ENCODE measurements at regions not wholly inside any gene's neighbourhood (a gene's known extent, or its start where the extent isn't known, plus 50 kb on each side); places are given as distances from the start of the nearest gene placed in this dataset.
A peak's percentile ranks its signal among the peaks of the same experiment; 100 is the strongest.

DNA sequence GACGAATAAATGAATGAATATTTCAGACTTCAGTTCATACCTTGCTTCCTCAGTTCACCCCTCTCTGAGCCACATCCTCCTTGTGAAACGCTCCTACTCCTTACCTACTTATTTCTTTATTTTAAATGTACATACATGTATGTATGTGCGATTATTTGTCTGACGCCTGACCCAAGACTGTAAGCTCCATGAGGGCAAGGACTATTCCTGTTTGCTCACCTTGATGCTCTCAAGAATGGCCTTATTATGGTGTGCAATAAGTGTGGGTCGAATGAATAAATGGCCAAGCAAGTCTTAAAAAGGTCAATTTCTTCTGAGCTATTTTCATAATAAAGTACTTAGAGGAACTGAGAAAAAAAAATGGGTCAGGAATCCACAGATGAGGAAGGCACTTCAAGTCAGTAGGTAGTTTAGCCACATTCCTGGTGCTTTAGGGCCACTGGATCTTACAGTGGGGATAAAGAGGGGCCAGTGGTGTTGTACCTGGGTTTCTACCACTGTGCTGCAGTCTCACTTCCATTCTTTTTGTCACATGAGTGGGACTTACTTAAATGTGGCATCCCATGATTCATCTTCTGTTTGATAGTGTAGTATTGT lies 74.7 kb downstream of the SDC1 start:
- DNase-seq = no peak

DNA sequence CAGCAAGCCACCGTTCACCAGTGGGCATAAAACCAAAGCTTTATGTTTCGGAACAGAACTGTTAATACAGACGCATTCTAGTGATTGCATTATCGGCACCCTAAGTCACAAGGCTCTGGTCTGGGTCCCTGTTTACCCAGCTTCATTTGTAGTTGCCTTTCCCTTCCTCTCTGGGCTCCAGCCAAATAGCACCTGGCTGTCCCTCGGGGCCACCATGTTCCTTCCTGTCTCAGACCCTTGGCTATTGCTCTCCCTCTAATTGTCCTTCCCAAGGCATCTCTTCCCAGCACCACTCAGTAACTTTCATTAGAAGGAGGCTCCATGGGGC lies 75.3 kb downstream of the SDC1 start:
- DNase-seq = no peak

DNA sequence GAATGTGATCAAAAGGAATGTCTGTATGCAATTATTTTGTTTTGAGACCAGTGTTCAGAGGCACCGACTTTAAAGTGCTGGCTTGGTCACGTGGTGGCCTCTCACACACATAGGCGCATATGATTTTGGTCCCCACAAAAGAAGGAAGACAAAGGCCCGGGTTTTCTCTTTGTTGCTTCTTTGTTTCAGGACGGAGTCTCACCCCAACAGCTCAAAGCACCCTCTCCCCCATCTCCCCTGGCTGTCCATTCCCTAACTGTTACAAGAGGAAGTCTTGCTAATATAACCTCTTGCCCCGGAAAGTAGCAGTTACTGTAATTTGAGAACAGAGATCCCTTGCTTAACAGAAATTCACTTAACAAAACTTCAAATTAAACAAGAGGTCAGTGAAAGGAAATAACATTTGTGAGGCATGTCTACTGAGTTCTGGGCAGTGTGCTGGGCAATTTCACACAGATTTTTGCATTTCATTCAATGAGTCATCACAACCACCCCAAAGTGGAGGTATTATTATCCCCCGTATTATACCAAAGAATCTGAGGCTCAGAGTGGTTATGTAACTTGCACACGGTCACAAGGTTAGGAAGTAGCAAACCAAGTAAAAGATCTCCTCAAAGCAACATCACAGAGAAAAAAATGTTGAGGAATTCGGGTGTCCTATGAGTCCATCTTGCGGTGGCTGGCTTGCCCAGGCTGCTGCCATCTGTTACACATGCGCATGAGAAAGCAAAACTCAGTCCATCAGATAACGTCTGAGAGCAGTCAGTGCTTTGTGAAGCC lies 75.8 kb downstream of the SDC1 start:
- no peak for DNase-seq

- DNase-seq = no peak
Measured at GRCh38 chr2:20148426-20148922, 76.5 kb downstream of the SDC1 start.

DNA sequence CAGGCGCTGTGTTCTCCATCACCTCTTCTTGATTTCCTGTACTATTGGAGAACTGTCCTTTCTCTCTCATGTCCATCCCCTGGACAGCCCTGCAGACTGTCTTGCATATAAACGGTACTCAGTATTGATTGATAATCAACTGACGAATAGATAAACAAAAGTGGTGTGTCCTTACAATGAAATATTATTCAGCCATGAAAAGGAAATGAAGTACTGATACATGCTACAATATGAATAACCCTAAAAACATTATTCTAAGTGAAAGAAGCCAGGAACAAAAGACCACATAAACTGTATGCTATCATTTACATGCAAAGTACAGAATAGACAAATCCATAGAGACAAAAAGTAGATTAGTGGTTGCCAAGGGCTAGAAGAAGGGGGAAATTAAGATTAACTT lies 77.6 kb downstream of the SDC1 start:
- no peak for DNase-seq

GRCh38 chr2:20146401-20146800 lies 78.5 kb downstream of the SDC1 start:
- no peak for DNase-seq

GRCh38 chr2:20145497-20146193 lies 79.3 kb downstream of the SDC1 start:
- no peak for DNase-seq

- DNase-seq = no peak
Measured at GRCh38 chr2:20144861-20145260, 80.1 kb downstream of the SDC1 start.

- DNase-seq = no peak
Measured at GRCh38 chr2:20144196-20144595, 80.7 kb downstream of the SDC1 start.

DNA sequence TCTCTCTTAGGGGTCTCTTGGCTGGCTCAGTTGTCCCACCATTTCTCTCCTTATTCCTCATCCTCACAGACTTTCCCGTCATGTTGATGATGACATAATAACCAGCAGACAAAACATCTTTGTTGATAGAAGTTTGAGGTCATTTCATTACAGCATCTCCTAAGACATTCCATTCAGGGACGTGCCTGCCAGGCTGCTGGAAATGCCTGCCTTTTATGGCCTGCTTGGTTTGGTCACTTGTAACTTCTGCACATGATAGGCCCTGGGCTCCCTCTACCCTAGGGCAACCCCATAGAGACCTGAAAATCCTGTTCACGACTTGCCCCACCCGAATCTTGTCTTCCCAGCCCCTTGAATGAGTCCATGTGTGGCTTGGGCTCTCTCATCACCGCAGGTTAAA lies 81.7 kb downstream of the SDC1 start:
- DNase-seq = no peak

DNA sequence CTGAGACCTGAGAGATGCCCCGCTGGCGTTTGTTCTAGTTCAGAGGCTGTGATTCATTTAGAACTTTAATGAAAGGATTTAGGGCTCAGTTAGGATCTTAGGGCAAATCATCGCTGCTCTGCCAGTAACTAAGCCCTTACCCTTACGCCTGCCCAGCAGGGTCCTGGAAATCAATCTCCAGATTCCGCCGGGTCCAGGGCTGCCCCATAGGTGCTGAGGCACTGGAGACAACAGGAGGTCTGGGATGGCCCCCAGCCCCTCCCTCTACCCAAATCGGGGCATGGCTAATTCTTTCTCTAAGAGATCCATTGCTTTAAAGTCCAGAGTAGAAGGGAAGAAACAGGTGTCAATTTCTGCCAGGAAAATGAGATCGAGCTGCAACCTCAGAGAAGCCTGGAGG lies 83.1 kb downstream of the SDC1 start:
- DNase-seq = no peak

- no peak for DNase-seq
Measured at GRCh38 chr2:20141056-20141762, 83.7 kb downstream of the SDC1 start.

- DNase-seq = no peak
Measured at GRCh38 chr2:20140321-20141055, 84.4 kb downstream of the SDC1 start.

DNA sequence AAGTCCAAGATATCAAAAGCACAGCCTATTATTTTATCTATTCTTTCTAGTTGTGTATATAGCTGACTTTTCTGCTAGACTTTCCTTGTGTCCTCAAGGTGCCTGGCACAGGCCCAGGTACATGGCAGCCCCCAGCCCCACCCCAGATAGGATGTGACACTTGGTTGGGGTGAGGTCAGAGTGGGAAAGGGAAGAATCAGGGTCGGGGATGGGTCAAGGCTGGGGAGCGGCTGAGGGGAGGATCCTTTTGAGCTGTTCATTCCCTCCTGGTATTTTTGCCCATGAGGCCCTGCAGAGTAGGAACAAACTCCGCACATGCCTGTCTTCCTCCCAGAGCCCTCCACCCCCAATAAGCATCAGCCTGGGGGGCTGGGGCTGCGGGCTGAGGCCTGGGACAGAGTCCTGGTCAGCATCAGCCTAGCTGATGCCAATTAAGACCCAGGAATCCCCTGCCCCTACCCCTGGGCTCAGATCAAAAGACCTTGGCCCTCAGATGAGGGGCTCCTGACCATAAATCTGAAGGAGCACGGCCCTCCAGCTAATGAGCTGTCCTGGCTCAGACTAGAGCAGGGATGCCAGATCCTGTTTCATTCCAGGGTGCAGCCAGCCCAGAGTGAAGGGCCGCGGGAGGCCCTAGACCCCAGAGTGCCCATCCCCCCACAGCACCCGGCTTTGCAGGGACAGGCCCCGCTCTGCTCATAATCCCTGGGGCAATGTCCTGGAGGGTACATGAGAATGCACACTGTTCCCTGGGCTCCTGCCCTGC lies 85.3 kb downstream of the SDC1 start:
- DNase-seq = no peak

DNA sequence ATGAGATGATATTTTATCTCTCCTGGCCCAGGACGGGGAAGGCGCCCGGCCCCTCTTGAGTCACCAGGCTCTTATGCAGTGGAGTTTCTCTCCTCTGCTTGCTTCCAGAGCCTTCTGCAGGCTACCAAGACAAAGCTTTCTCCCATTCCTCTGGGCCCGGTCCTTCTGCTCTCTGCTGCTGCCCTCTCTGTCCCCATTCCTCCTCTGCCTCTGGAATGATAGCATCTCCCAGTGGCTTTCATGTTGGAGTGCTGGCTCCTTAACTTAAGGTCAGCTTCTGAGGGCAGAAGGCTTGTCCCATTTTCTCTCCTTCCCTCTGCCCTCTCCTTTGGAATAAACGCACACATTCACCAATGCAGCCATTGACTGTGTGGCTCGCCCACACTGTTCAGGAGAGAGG lies 86.2 kb downstream of the SDC1 start:
- no peak for DNase-seq

DNA sequence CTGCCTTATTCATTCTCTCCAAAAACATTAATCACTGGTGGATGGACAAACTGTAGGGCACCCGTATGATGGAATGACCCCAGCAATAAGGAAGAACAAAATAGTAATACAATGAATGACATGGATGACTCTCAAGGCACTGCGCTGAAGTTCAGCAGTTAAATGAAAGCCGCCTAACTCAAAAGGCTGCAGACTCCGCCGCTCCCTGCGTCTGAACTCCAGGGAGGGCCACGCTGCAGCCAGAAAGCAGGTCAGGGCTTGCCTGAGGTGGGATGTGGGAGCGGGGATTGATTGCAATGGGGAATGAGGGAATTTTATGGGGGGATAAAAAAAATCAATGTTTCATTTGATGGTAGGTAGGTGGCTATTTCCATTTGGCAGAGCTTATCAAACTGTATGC lies 86.5 kb upstream of the LAPTM4A start:
- DNase-seq = no peak

GRCh38 chr2:20137131-20137571 lies 85.7 kb upstream of the LAPTM4A start:
- DNase-seq = no peak

GRCh38 chr2:20136149-20136548 lies 84.7 kb upstream of the LAPTM4A start:
- DNase-seq = no peak

GRCh38 chr2:20135631-20136050 lies 84.2 kb upstream of the LAPTM4A start:
- DNase-seq = peak; percentile 32

DNA sequence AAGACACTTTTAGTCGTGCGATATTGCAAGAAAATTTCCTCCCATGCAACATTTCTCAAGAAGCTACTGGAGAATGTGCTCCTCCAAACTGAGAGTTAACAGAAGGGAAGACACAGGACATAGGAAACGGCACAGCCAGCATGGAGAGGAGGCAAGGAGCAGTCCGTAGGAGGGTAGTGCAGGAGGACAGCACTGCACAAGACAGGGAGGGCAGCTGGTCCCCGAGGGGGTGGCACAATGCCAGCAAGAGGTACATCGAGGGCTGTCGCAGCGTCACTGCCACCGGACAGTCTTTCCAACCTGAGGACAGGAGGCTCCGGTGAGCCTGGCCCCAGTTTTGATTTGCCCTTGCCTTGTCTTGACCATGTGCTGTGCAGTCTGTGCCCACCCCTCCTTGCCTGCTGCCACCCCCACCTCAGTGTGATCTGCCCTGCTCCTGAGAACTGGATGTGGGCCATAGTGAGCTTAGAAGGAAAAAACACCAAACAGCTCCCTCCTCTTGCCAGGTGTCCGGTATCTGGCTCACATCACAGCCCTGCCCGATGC lies 81.6 kb upstream of the LAPTM4A start:
- DNase-seq = no peak

GRCh38 chr2:20130821-20131645 lies 79.6 kb upstream of the LAPTM4A start:
- DNase-seq = no peak

All from NCI-H1436 (cell line).